NT2/D1 (cell line): ENCODE measurements at regions not wholly inside any gene's neighbourhood (a gene's known extent, or its start where the extent isn't known, plus 50 kb on each side); places are given as distances from the start of the nearest gene placed in this dataset.

Experiments
- SUZ12 ChIP-seq: IDR thresholded peaks from 2 replicates; pipeline ENCODE4 v1.6.1; 2011; ENCODE audit not compliant: insufficient read length, insufficient read depth; ENCODE audit errors: extremely low read depth
- YY1 ChIP-seq: IDR thresholded peaks from 2 replicates; pipeline ENCODE4 v1.6.1; 2011; ENCODE audit not compliant: insufficient read length, insufficient read depth
- ZNF274 ChIP-seq: IDR thresholded peaks from 2 replicates; pipeline ENCODE4 v1.6.1; 2011; ENCODE audit warnings: mild to moderate bottlenecking, low read depth, low read length

- no peak for TF ChIP-seq ZNF274
- no peak for TF ChIP-seq SUZ12
- no peak for TF ChIP-seq YY1
Measured at GRCh38 chr10:61188101-61188500, 244.1 kb upstream of the RHOBTB1 start.
